ENCODE measurements at regions not wholly inside any gene's neighbourhood (a gene's known extent, or its start where the extent isn't known, plus 50 kb on each side); places are given as distances from the start of the nearest gene placed in this dataset.

GRCh38 chr9:82104252-82104651 lies 115.7 kb downstream of the SPATA31D1 start:
- no peak overlapping the region for H3K4me3 ChIP-seq (ENCODE audit: control insufficient read depth, low read depth, low read length)
- no peak for TF ChIP-seq CTCF (conservative IDR thresholded peaks at IDR 0.05; ENCODE audit: control insufficient read depth, insufficient read depth, low read depth, low read length)
- DNase-seq (ENCODE audit: low read depth), result no peak

- H3K4me3 ChIP-seq (ENCODE audit: control insufficient read depth, low read depth, low read length), result no peak overlapping the region
- DNase-seq (ENCODE audit: low read depth), result no peak
- no peak for TF ChIP-seq CTCF (conservative IDR thresholded peaks at IDR 0.05; ENCODE audit: control insufficient read depth, insufficient read depth, low read depth, low read length)
Observed at GRCh38 chr9:82105729-82106128, 117.2 kb downstream of the SPATA31D1 start.

- no peak for TF ChIP-seq CTCF (conservative IDR thresholded peaks at IDR 0.05; ENCODE audit: control insufficient read depth, insufficient read depth, low read depth, low read length)
- no peak for DNase-seq (ENCODE audit: low read depth)
- no peak overlapping the region for H3K4me3 ChIP-seq (ENCODE audit: control insufficient read depth, low read depth, low read length)
Observed at GRCh38 chr9:82106536-82106935, 118.0 kb downstream of the SPATA31D1 start.

GRCh38 chr9:82108474-82108873 lies 119.9 kb downstream of the SPATA31D1 start:
- no peak for TF ChIP-seq CTCF (conservative IDR thresholded peaks at IDR 0.05; ENCODE audit: control insufficient read depth, insufficient read depth, low read depth, low read length)
- DNase-seq (ENCODE audit: low read depth), result no peak
- H3K4me3 ChIP-seq (ENCODE audit: control insufficient read depth, low read depth, low read length), result no peak overlapping the region

GRCh38 chr9:82108941-82109340 lies 120.4 kb downstream of the SPATA31D1 start:
- no peak overlapping the region for H3K4me3 ChIP-seq (ENCODE audit: control insufficient read depth, low read depth, low read length)
- TF ChIP-seq CTCF (conservative IDR thresholded peaks at IDR 0.05; ENCODE audit: control insufficient read depth, insufficient read depth, low read depth, low read length), result no peak
- no peak for DNase-seq (ENCODE audit: low read depth)

GRCh38 chr9:82109626-82110025 lies 121.1 kb downstream of the SPATA31D1 start:
- no peak overlapping the region for H3K4me3 ChIP-seq (ENCODE audit: control insufficient read depth, low read depth, low read length)
- no peak for DNase-seq (ENCODE audit: low read depth)
- TF ChIP-seq CTCF (conservative IDR thresholded peaks at IDR 0.05; ENCODE audit: control insufficient read depth, insufficient read depth, low read depth, low read length), result no peak

GRCh38 chr9:82110881-82111280 lies 122.3 kb downstream of the SPATA31D1 start:
- TF ChIP-seq CTCF (conservative IDR thresholded peaks at IDR 0.05; ENCODE audit: control insufficient read depth, insufficient read depth, low read depth, low read length), result no peak
- no peak for DNase-seq (ENCODE audit: low read depth)
- no peak overlapping the region for H3K4me3 ChIP-seq (ENCODE audit: control insufficient read depth, low read depth, low read length)

Data from fibroblast of mammary gland (primary cell).